Esophagus squamous epithelium (tissue), 5 donors: ENCODE measurements at regions not wholly inside any gene's neighbourhood (a gene's known extent, or its start where the extent isn't known, plus 50 kb on each side); places are given as distances from the start of the nearest gene placed in this dataset.

Experiments
- DNase-seq: peaks from one replicate; lab custom pipeline; 2025; lab: John Stamatoyannopoulos, UW
- H3K27ac ChIP-seq, 4 donors: fragments of 200-600 bp; sonication (generic); one replicate each; pipeline ENCODE4 v1.5.1; 2016 to 2019; ENCODE audit warnings: mild to moderate bottlenecking in 1 of 4
- H3K27me3 ChIP-seq, 4 donors: fragments of 200-600 bp; sonication (generic); 1 replicate in 3 of 4; 2 replicates in 1 of 4; pipeline versions ENCODE4 v1.5.1 to v1.6.0; 2017 to 2021; ENCODE audit warnings: antibody characterized with exemption in 1 of 4
- H3K36me3 ChIP-seq, 3 donors: fragments of 200-600 bp; sonication (generic); one replicate each; pipeline ENCODE4 v1.5.1; 2016 to 2019
- H3K4me1 ChIP-seq, 3 donors: fragments of 200-600 bp; sonication (generic); one replicate each; pipeline ENCODE4 v1.5.1; 2017 to 2019
- H3K4me3 ChIP-seq, 4 donors: fragments of 200-600 bp; sonication (generic); 1 replicate in 3 of 4; 2 replicates in 1 of 4; pipeline ENCODE4 v1.5.1; 2016 to 2019; ENCODE audit warnings: mild to moderate bottlenecking in 2 of 4, moderate library complexity in 1 of 4
- H3K9me3 ChIP-seq, 3 donors: fragments of 200-600 bp; sonication (generic); one replicate each; pipeline ENCODE4 v1.5.1; 2016 to 2019
- CTCF ChIP-seq, 6 experiments: fragments of 450-650 bp in 4 of 6; fragments of 200-600 bp in 2 of 6; sonication (generic) in 2 of 6; IDR thresholded peaks; one replicate each; pipeline ENCODE4 v1.5.1; 2016 to 2019; ENCODE audit warnings: antibody characterized with exemption in 6 of 6, mild to moderate bottlenecking in 4 of 6, moderate library complexity in 4 of 6
- POLR2A ChIP-seq, 4 donors: fragments of 450-650 bp; IDR thresholded peaks; one replicate each; pipeline ENCODE4 v1.6.1; 2017; ENCODE audit warnings: antibody characterized with exemption in 4 of 4, mild to moderate bottlenecking in 4 of 4, moderate library complexity in 3 of 4
- WGBS, 2 donors: methylation state at CpG; one replicate each; pipeline ENCODE4 v1.1.5; 2018; 5-methylcytosine and 5-hydroxymethylcytosine counted together
- intact Hi-C: fragments of 100-400 bp; cut with DNase I; formaldehyde crosslinking; loops from one replicate; pipeline ENCODE4 v1.15.0; 2022
- donor health status: DM: yes; HTN: yes; CAD: no.

GRCh38 chr11:106208760-106209159 lies 131.3 kb downstream of the AASDHPPT start:
- TF ChIP-seq POLR2A (IDR thresholded peaks at IDR 0.05) = no peak
- TF ChIP-seq CTCF (IDR thresholded peaks at IDR 0.05) = no peak
- intact Hi-C loops = no loop called here
- no peaks in the 10 kb centered on the region for H3K9me3 ChIP-seq
- no peaks in the 10 kb centered on the region for H3K36me3 ChIP-seq
- no peak overlapping the region for H3K4me3 ChIP-seq
- H3K27me3 ChIP-seq = no peaks in the 10 kb centered on the region
- H3K27ac ChIP-seq = no peak overlapping the region
- WGBS, 2 donors = 34 to 62% methylated on average over 6 of the region's 6 CpGs
- no peak for DNase-seq
- H3K4me1 ChIP-seq = no peaks in the 10 kb centered on the region

GRCh38 chr11:106212081-106212480 lies 134.6 kb downstream of the AASDHPPT start:
- H3K27ac ChIP-seq = no peak overlapping the region
- 62 to 86% methylated on average over 2 of the region's 2 CpGs for WGBS, 2 donors
- H3K36me3 ChIP-seq = no peaks in the 10 kb centered on the region
- no peaks in the 10 kb centered on the region for H3K9me3 ChIP-seq
- intact Hi-C loops = no loop called here
- H3K27me3 ChIP-seq = no peaks in the 10 kb centered on the region
- H3K4me1 ChIP-seq = no peaks in the 10 kb centered on the region
- TF ChIP-seq POLR2A (IDR thresholded peaks at IDR 0.05) = no peak
- TF ChIP-seq CTCF (IDR thresholded peaks at IDR 0.05) = no peak
- H3K4me3 ChIP-seq = no peak overlapping the region
- DNase-seq = no peak

GRCh38 chr11:106216281-106216680 lies 138.8 kb downstream of the AASDHPPT start:
- no peaks in the 10 kb centered on the region for H3K4me1 ChIP-seq
- H3K36me3 ChIP-seq = no peaks in the 10 kb centered on the region
- 40 to 56% methylated on average over 1 of the region's 1 CpG for WGBS, 2 donors
- H3K4me3 ChIP-seq = no peak overlapping the region
- no peak overlapping the region for H3K27ac ChIP-seq
- no peak for DNase-seq
- intact Hi-C loops = no loop called here
- H3K27me3 ChIP-seq = no peaks in the 10 kb centered on the region
- H3K9me3 ChIP-seq = no peaks in the 10 kb centered on the region
- no peak for TF ChIP-seq POLR2A (IDR thresholded peaks at IDR 0.05)
- no peak for TF ChIP-seq CTCF (IDR thresholded peaks at IDR 0.05)

- Histone ChIP-seq H3K4me3 (no peak overlapping the region), H3K27ac (no peak overlapping the region), H3K36me3 (no peaks in the 10 kb centered on the region), H3K9me3 (peaks cover 0 to 7% (median under 1%) of the 10 kb centered on the region in 3 donors), H3K4me1 (no peaks in the 10 kb centered on the region), H3K27me3 (no peaks in the 10 kb centered on the region)
- DNase-seq = no peak
- 91 to 96% methylated on average over 2 of the region's 2 CpGs for WGBS, 2 donors
- TF ChIP-seq POLR2A (IDR thresholded peaks at IDR 0.05) = no peak
- TF ChIP-seq CTCF (IDR thresholded peaks at IDR 0.05) = no peak
- intact Hi-C loops = no loop called here
Observed at GRCh38 chr11:106217456-106217855, 140.0 kb downstream of the AASDHPPT start.

- 62 to 74% methylated on average over 3 of the region's 3 CpGs for WGBS, 2 donors
- intact Hi-C loops = no loop called here
- no peaks in the 10 kb centered on the region for H3K36me3 ChIP-seq
- H3K4me1 ChIP-seq = no peaks in the 10 kb centered on the region
- H3K27ac ChIP-seq = no peak overlapping the region
- DNase-seq = no peak
- H3K9me3 ChIP-seq = peaks cover 0 to 13% (median 7%) of the 10 kb centered on the region in 3 donors
- H3K27me3 ChIP-seq = no peaks in the 10 kb centered on the region
- H3K4me3 ChIP-seq = no peak overlapping the region
- no peak for TF ChIP-seq POLR2A (IDR thresholded peaks at IDR 0.05)
- TF ChIP-seq CTCF (IDR thresholded peaks at IDR 0.05) = no peak
Observed at GRCh38 chr11:106218106-106218505, 140.6 kb downstream of the AASDHPPT start.
